T-cell (primary cell): ENCODE measurements at regions not wholly inside any gene's neighbourhood (a gene's known extent, or its start where the extent isn't known, plus 50 kb on each side); places are given as distances from the start of the nearest gene placed in this dataset.

Experiments
- ATAC-seq, 4 experiments: fragments of 200-7000 bp in 3 of 4; fragments of 150-1000 bp in 1 of 4; cut with Tn5 transposase; replicated peaks in 1 of 4; 1 replicate in 3 of 4; 2 replicates in 1 of 4; pipeline ENCODE4 v1.10.0; 2021; ENCODE audit warnings: moderate library complexity in 3 of 4, mild to moderate bottlenecking in 2 of 4, moderate number of reproducible peaks in 1 of 4
- CTCF ChIA-PET, 2 donors: fragments of 300-600 bp; sonication (Branson Sonifier 250); formaldehyde crosslinking; loops; one replicate each; lab custom pipeline; 2022; ENCODE audit warnings: antibody characterized with exemption in 2 of 2; lab: Charles Lee
- POLR2A ChIA-PET, 2 donors: fragments of 300-600 bp; sonication (Branson Sonifier 250); formaldehyde crosslinking; loops; one replicate each; lab custom pipeline; 2022; ENCODE audit warnings: antibody characterized with exemption in 2 of 2; lab: Charles Lee
- DNase-seq, 35 experiments: peaks; one replicate each; pipeline versions ENCODE4 v3.0.0 to v3.0.0-alpha.2; 2013 to 2023
- H3K27ac ChIP-seq: one replicate; pipeline ENCODE4 v1.5.1; 2013; ENCODE audit warnings: low read length
- H3K27me3 ChIP-seq, 2 experiments: replicated peaks in 1 of 2; 1 replicate in 1 of 2; 2 replicates in 1 of 2; pipeline versions ENCODE4 v1.6.1 to v1.7.0; 2013; ENCODE audit warnings: low read length in 1 of 2, mixed read lengths in 1 of 2; ENCODE audit not compliant: control insufficient read depth in 2 of 2, insufficient read depth in 2 of 2; ENCODE audit errors: extremely low read depth in 1 of 2
- H3K36me3 ChIP-seq, 2 donors: 1 replicate in 1 of 2; 2 replicates in 1 of 2; pipeline versions ENCODE4 v1.6.1 to v1.7.0; 2013; ENCODE audit warnings: low read length in 1 of 2; ENCODE audit not compliant: control insufficient read depth in 2 of 2, insufficient read depth in 1 of 2; ENCODE audit errors: extremely low read depth in 1 of 2
- H3K4me1 ChIP-seq, 2 experiments: 1 replicate in 1 of 2; 2 replicates in 1 of 2; pipeline versions ENCODE4 v1.6.1 to v1.7.0; 2013; ENCODE audit warnings: low read length in 2 of 2, mixed read lengths in 1 of 2; ENCODE audit not compliant: insufficient read depth in 2 of 2, control insufficient read depth in 1 of 2; ENCODE audit errors: extremely low read depth in 1 of 2
- H3K4me3 ChIP-seq, 2 donors: 1 replicate in 1 of 2; 2 replicates in 1 of 2; pipeline versions ENCODE4 v1.5.1 to v1.7.0; 2013; ENCODE audit warnings: mild to moderate bottlenecking in 2 of 2, low read length in 1 of 2, moderate library complexity in 1 of 2; ENCODE audit not compliant: control insufficient read depth in 1 of 2; ENCODE audit errors: extremely low read depth in 1 of 2
- H3K9me3 ChIP-seq: 2 replicates; pipeline ENCODE4 v1.7.0; 2013
- H3K27ac Mint-ChIP-seq, 2 donors: one replicate each; pipeline ENCODE4 v1.8.0; 2020 to 2021; ENCODE audit warnings: mild to moderate bottlenecking in 2 of 2, mixed read lengths in 2 of 2
- H3K27me3 Mint-ChIP-seq, 2 donors: one replicate each; pipeline ENCODE4 v1.8.0; 2021 to 2022; ENCODE audit warnings: mixed read lengths in 2 of 2
- H3K36me3 Mint-ChIP-seq: one replicate; pipeline ENCODE4 v1.8.0; 2021; ENCODE audit warnings: mixed read lengths
- H3K4me1 Mint-ChIP-seq, 3 donors: one replicate each; pipeline ENCODE4 v1.8.0; 2020 to 2022; ENCODE audit warnings: mixed read lengths in 3 of 3, mild to moderate bottlenecking in 1 of 3
- H3K4me3 Mint-ChIP-seq, 3 donors: one replicate each; pipeline ENCODE4 v1.8.0; 2020 to 2022; ENCODE audit warnings: mild to moderate bottlenecking in 3 of 3, mixed read lengths in 3 of 3, moderate library complexity in 3 of 3
- H3K9me3 Mint-ChIP-seq, 3 donors: one replicate each; pipeline ENCODE4 v1.8.0; 2020 to 2022; ENCODE audit warnings: mixed read lengths in 3 of 3
- WGBS: methylation state at CpG from one replicate; pipeline ENCODE4 v1.1.5; 2013; ENCODE audit warnings: missing lambda C conversion rate; ENCODE audit not compliant: insufficient coverage; 5-methylcytosine and 5-hydroxymethylcytosine counted together

DNA sequence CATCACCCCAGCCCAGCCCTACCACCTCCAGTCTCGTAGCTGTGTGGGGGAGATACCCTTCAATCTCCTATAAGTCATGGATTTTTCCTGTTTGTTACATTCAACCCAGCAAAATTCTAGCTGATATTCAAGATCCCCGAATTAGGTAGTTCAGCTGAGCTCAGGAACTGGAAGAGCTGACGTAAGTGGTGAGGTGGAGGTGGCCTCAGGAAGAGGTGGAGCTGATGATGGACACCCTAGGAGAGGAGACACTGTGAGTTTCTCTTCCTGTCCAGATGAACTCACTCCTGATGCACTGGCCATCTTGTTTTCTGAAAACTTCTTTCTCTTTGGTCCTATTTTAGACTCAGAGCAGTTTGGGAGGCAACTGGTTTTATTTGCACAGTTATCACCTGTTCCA, 90.5 kb upstream of the PITRM1 start:
- ChIA-PET POLR2A (no interaction called here), CTCF (no interaction called here)
- Mint-ChIP-seq H3K4me3 (no peak overlapping the region), H3K9me3 (no peaks in the 10 kb centered on the region), H3K27me3 (peaks cover 8% of the 10 kb centered on the region in 2 donors), H3K4me1 (no peaks in the 10 kb centered on the region), H3K27ac (no peak overlapping the region), H3K36me3 (no peaks in the 10 kb centered on the region)
- H3K36me3 ChIP-seq: no peaks in the 10 kb centered on the region
- H3K4me1 ChIP-seq: no peaks in the 10 kb centered on the region
- ATAC-seq: no peak
- no peak for DNase-seq
- H3K27me3 ChIP-seq: peaks cover 0 to 12% of the 10 kb centered on the region in 2 experiments
- no peaks in the 10 kb centered on the region for H3K9me3 ChIP-seq
- H3K4me3 ChIP-seq: no peak overlapping the region
- no peak overlapping the region for H3K27ac ChIP-seq
- 100% methylated on average over 1 of the region's 3 CpGs for WGBS

DNA sequence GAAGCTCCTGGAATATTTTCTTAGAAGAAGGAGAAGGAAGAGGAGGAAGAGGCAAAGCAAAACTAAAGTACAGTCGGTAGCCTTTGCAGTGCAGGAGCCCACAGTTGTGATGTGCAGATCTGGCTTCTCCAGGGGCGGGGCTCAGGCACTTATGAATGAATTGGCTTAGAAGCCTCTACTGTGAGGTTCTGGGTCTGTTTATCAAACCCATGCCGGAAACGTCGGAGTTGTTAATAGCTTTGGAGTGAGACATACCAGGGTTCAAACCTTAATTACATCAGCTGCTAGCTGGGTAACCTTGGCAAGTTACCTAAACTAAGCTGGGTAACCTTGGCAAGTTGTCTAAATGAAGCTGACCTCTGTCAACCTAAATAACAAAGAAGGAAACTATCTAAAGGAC, 89.3 kb upstream of the PITRM1 start:
- H3K4me1 Mint-ChIP-seq: no peaks in the 10 kb centered on the region
- ChIA-PET CTCF (no interaction called here), POLR2A (no interaction called here)
- no peaks in the 10 kb centered on the region for H3K4me1 ChIP-seq
- H3K9me3 ChIP-seq: no peaks in the 10 kb centered on the region
- H3K27ac Mint-ChIP-seq: no peak overlapping the region
- ATAC-seq: no peak
- no peaks in the 10 kb centered on the region for H3K36me3 ChIP-seq
- no peak overlapping the region for H3K4me3 Mint-ChIP-seq
- 92% methylated on average over 2 of the region's 5 CpGs for WGBS
- no peak overlapping the region for H3K4me3 ChIP-seq
- peaks cover 0 to 16% of the 10 kb centered on the region in 2 experiments for H3K27me3 ChIP-seq
- DNase-seq: no peak
- H3K27ac ChIP-seq: no peak overlapping the region
- no peaks in the 10 kb centered on the region for H3K36me3 Mint-ChIP-seq
- H3K9me3 Mint-ChIP-seq: no peaks in the 10 kb centered on the region
- peaks cover 8 to 14% of the 10 kb centered on the region in 2 donors for H3K27me3 Mint-ChIP-seq

DNA sequence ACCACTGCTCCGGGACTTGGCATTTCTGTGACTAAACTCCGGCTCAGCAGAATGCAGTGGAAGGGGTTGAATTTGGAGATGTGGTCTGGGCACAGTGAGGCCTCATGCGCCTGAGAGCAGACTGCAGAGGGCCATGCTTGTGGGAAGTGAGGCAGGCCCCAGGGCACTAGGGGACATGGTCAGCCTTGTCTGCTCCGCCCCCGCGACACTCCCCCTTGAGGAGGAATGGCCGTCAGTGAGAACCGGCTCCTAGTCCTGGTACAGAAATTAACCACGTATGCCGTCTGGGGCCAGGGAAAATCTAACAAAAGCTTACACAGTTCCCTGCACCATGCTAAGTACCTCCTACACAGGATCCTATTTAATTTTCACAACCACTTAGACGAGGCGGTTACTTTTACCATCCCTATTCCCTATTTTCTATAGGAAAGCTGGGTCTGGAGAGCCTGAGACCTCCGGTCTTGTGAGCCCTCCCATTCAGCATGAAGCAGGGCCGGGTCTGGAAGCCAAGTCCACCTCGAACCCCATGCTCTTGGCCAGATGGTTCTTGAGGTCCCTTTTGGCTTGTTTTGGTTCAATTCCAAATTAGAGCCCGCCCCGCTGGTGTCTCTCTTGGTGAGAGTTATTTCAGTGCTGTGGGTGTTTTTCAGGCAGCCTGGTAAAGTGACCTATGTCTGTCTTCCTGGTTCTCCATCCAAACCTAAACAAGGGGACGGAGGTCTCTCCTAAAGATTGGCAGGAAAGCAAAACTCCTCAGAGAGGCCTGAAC, 87.7 kb upstream of the PITRM1 start:
- ChIA-PET POLR2A (no interaction called here), CTCF (no interaction called here)
- Histone ChIP-seq H3K36me3 (no peaks in the 10 kb centered on the region), H3K4me1 (no peaks in the 10 kb centered on the region), H3K9me3 (no peaks in the 10 kb centered on the region), H3K4me3 (no peak overlapping the region), H3K27ac (no peak overlapping the region), H3K27me3 (peaks cover 0 to 16% of the 10 kb centered on the region in 2 experiments)
- Mint-ChIP-seq H3K4me3 (no peak overlapping the region), H3K27me3 (peaks cover 8 to 15% of the 10 kb centered on the region in 2 donors), H3K4me1 (no peaks in the 10 kb centered on the region), H3K27ac (no peak overlapping the region), H3K9me3 (no peaks in the 10 kb centered on the region), H3K36me3 (no peaks in the 10 kb centered on the region)
- WGBS: 87% methylated on average over 10 of the region's 18 CpGs
- DNase-seq (no peak), ATAC-seq (no peak)

DNA sequence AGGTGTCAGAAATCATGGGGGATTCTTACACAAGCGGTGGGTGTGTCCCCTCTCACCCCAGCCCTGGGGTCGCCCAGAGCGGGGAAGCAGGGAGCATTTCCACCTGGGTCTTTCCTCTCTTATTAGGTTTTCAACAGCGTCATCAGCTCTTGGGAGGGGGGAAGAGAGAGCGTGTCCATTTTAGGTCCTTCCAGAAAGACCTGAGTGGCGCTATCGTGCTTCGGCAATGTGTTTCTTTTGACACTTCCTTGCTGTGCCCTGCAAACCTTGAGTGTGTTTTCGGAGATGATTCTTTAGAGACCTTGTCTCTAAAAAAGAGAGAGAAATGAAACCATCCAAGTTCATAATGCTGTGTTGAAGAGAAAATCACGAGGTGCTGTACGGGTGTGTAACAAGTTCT, 86.9 kb upstream of the PITRM1 start:
- no peaks in the 10 kb centered on the region for H3K36me3 Mint-ChIP-seq
- CTCF ChIA-PET: no interaction called here
- no peaks in the 10 kb centered on the region for H3K4me1 Mint-ChIP-seq
- Histone ChIP-seq H3K4me3 (no peak overlapping the region), H3K27ac (no peak overlapping the region), H3K9me3 (no peaks in the 10 kb centered on the region), H3K27me3 (peaks cover 0 to 14% of the 10 kb centered on the region in 2 experiments), H3K36me3 (no peaks in the 10 kb centered on the region), H3K4me1 (no peaks in the 10 kb centered on the region)
- H3K4me3 Mint-ChIP-seq: no peak overlapping the region
- no peak for ATAC-seq
- DNase-seq: no peak
- POLR2A ChIA-PET: no interaction called here
- peaks cover 10 to 17% of the 10 kb centered on the region in 2 donors for H3K27me3 Mint-ChIP-seq
- no peak overlapping the region for H3K27ac Mint-ChIP-seq
- H3K9me3 Mint-ChIP-seq: no peaks in the 10 kb centered on the region
- WGBS: no CpG with 5 or more reads among the region's 11 CpGs

DNA sequence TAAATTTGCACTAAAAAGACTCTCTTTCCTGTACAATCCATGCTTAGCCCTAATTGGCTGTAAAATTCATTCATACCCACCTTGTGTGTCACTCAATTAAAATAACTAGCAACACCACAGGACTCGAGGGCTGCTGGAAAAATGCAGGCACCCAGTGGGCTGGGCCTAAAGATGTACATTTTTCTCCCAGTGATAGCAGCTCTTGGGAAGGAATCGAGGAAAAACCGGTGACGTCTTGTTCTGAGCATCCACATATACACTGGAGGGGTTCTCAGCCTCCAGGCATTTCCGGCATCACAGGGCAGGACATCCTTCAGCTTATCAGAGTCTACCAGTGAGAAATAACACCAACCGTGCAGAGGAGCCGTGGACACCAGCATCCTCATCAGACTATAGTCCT, 85.8 kb upstream of the PITRM1 start:
- ChIA-PET CTCF (no interaction called here), POLR2A (no interaction called here)
- WGBS: 94% methylated on average over 7 of the region's 7 CpGs
- ATAC-seq (no peak), DNase-seq (no peak)
- no peaks in the 10 kb centered on the region for H3K9me3 Mint-ChIP-seq
- no peak overlapping the region for H3K27ac ChIP-seq
- H3K36me3 Mint-ChIP-seq: no peaks in the 10 kb centered on the region
- H3K4me3 Mint-ChIP-seq: no peak overlapping the region
- H3K36me3 ChIP-seq: no peaks in the 10 kb centered on the region
- peaks cover 0 to 7% of the 10 kb centered on the region in 2 experiments for H3K27me3 ChIP-seq
- no peak overlapping the region for H3K27ac Mint-ChIP-seq
- peaks cover 15 to 16% of the 10 kb centered on the region in 2 donors for H3K27me3 Mint-ChIP-seq
- no peak overlapping the region for H3K4me3 ChIP-seq
- H3K4me1 Mint-ChIP-seq: no peaks in the 10 kb centered on the region
- H3K9me3 ChIP-seq: no peaks in the 10 kb centered on the region
- no peaks in the 10 kb centered on the region for H3K4me1 ChIP-seq

DNA sequence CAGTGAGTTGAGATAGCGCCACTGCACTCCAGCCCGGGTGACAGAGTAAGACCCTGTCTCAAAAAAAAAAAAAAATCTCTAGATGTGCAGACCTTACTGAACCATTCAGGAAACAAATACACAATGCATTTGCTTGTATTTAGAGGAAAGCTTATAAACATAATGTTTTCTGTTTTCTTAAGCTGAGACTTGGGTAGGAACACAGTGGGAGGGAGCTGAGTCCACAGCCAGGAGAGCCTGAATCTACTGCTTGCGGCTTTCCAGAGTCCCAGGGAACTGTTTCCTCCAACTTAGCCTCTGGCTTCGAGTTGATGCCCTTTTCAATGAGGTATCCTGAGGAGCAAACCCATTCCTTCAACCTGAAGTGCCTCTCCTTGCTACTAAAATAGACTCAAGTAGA, 83.0 kb upstream of the PITRM1 start:
- H3K27ac Mint-ChIP-seq: no peak overlapping the region
- ATAC-seq (no peak), DNase-seq (no peak)
- no peak overlapping the region for H3K4me3 Mint-ChIP-seq
- Histone ChIP-seq H3K4me3 (no peak overlapping the region), H3K4me1 (no peaks in the 10 kb centered on the region), H3K9me3 (no peaks in the 10 kb centered on the region), H3K27ac (no peak overlapping the region), H3K36me3 (no peaks in the 10 kb centered on the region), H3K27me3 (peaks cover 0 to 17% of the 10 kb centered on the region in 2 experiments)
- ChIA-PET POLR2A (interaction anchor here in 1 of 2 donors (0.7 kb wide), 1 partner anchor 30 kb away, joined by 4 read pairs; no protein-coding TSS in a partner anchor), CTCF (no interaction called here)
- no peaks in the 10 kb centered on the region for H3K4me1 Mint-ChIP-seq
- no peaks in the 10 kb centered on the region for H3K9me3 Mint-ChIP-seq
- WGBS: no CpG with 5 or more reads among the region's 4 CpGs
- peaks cover 23 to 34% of the 10 kb centered on the region in 2 donors for H3K27me3 Mint-ChIP-seq
- no peaks in the 10 kb centered on the region for H3K36me3 Mint-ChIP-seq
